Medulla oblongata (tissue), 1 donor: ENCODE measurements at regions not wholly inside any gene's neighbourhood (a gene's known extent, or its start where the extent isn't known, plus 50 kb on each side); places are given as distances from the start of the nearest gene placed in this dataset.

Source experiments
- DNase-seq: peaks from one replicate; pipeline ENCODE4 v3.0.0-alpha.2; 2015; ENCODE audit errors: extremely low spot score

- DNase-seq = no peak
Measured at GRCh38 chr9:108347463-108348188, 508.2 kb downstream of the ACTL7B start.

- DNase-seq = no peak
Measured at GRCh38 chr9:108345826-108346225, 510.0 kb downstream of the ACTL7B start.

GRCh38 chr9:108339251-108339650 lies 516.5 kb downstream of the ACTL7B start:
- DNase-seq = no peak

- no peak for DNase-seq
Measured at GRCh38 chr9:108336575-108336974, 519.2 kb downstream of the ACTL7B start.

GRCh38 chr9:108333530-108333983 lies 522.2 kb downstream of the ACTL7B start:
- DNase-seq = no peak

GRCh38 chr9:108331596-108331995 lies 524.2 kb downstream of the ACTL7B start:
- no peak for DNase-seq

- DNase-seq = no peak
Measured at GRCh38 chr9:108325406-108325805, 530.4 kb downstream of the ACTL7B start.

- DNase-seq = no peak
Measured at GRCh38 chr9:108323615-108324014, 532.2 kb downstream of the ACTL7B start.

- no peak for DNase-seq
Measured at GRCh38 chr9:108322326-108323098, 533.3 kb downstream of the ACTL7B start.

- DNase-seq = no peak
Measured at GRCh38 chr9:108316630-108317029, 539.2 kb downstream of the ACTL7B start.

- no peak for DNase-seq
Measured at GRCh38 chr9:108316066-108316465, 539.7 kb downstream of the ACTL7B start.

GRCh38 chr9:108311745-108312144 lies 544.0 kb downstream of the ACTL7B start:
- no peak for DNase-seq

GRCh38 chr9:108310202-108310601 lies 545.6 kb downstream of the ACTL7B start:
- DNase-seq = no peak

GRCh38 chr9:108300306-108301287 lies 555.2 kb downstream of the ACTL7B start:
- peak; percentile 38 for DNase-seq

GRCh38 chr9:108297073-108297472 lies 558.7 kb downstream of the ACTL7B start:
- DNase-seq = peak; percentile 36

- no peak for DNase-seq
Measured at GRCh38 chr9:108296056-108296455, 559.7 kb downstream of the ACTL7B start.

GRCh38 chr9:108291586-108291932 lies 564.2 kb downstream of the ACTL7B start:
- no peak for DNase-seq

- no peak for DNase-seq
Measured at GRCh38 chr9:108290839-108291585, 564.8 kb downstream of the ACTL7B start.

- no peak for DNase-seq
Measured at GRCh38 chr9:108286638-108287206, 569.1 kb downstream of the ACTL7B start.

GRCh38 chr9:108283696-108284095 lies 572.1 kb downstream of the ACTL7B start:
- DNase-seq = no peak

- no peak for DNase-seq
Measured at GRCh38 chr9:108282872-108283271, 572.9 kb downstream of the ACTL7B start.
